Right lobe of liver (tissue), 4 donors: ENCODE measurements at regions not wholly inside any gene's neighbourhood (a gene's known extent, or its start where the extent isn't known, plus 50 kb on each side); places are given as distances from the start of the nearest gene placed in this dataset.

Experiments
- POLR2A ChIP-seq: fragments of 450-650 bp; IDR thresholded peaks from one replicate; pipeline ENCODE4 v1.6.1; 2017; ENCODE audit warnings: antibody characterized with exemption, mild to moderate bottlenecking
- TF ChIP-seq, protein P1 (sequence below), 4 donors: fragments of 200-600 bp in 3 of 4; fragments of 450-650 bp in 1 of 4; IDR thresholded peaks; one replicate each; pipeline versions ENCODE4 v1.5.1 to v1.8.0; 2016 to 2022; ENCODE audit warnings: antibody characterized with exemption in 4 of 4, mild to moderate bottlenecking in 2 of 4
- donor health status: DM: no; HTN: no; CAD: no.
- donor health status: DM: no; HTN: no; CAD: no.
- donor health status: DM: no; HTN: yes; CAD: no.

DNA sequence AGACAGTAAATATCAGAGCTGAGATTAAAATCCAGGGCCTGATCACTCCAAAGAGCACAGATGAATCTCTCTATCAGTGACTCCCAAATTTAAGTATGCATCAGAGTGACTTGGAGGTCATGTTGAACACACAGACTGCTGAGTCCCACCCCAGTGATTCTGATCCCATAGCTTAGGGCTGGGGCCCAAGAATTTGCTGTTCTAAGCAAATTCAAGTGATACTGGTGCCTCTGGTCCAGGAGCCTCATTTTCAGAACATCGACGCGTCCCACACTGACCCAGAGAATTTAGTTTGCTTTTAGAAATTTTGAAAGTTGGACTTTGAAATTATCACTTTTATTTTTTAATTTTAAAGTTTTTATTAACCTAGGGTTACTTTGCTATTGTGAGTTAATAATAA is 72.7 kb upstream of the NETO1 start:
- TF ChIP-seq, protein P1, sequence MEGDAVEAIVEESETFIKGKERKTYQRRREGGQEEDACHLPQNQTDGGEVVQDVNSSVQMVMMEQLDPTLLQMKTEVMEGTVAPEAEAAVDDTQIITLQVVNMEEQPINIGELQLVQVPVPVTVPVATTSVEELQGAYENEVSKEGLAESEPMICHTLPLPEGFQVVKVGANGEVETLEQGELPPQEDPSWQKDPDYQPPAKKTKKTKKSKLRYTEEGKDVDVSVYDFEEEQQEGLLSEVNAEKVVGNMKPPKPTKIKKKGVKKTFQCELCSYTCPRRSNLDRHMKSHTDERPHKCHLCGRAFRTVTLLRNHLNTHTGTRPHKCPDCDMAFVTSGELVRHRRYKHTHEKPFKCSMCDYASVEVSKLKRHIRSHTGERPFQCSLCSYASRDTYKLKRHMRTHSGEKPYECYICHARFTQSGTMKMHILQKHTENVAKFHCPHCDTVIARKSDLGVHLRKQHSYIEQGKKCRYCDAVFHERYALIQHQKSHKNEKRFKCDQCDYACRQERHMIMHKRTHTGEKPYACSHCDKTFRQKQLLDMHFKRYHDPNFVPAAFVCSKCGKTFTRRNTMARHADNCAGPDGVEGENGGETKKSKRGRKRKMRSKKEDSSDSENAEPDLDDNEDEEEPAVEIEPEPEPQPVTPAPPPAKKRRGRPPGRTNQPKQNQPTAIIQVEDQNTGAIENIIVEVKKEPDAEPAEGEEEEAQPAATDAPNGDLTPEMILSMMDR (IDR thresholded peaks at IDR 0.05): no peak
- TF ChIP-seq POLR2A: no peak
